ENCODE measurements at regions not wholly inside any gene's neighbourhood (a gene's known extent, or its start where the extent isn't known, plus 50 kb on each side); places are given as distances from the start of the nearest gene placed in this dataset.

- no peak for DNase-seq
These were observed 219.0 kb upstream of the ONECUT1 start for GRCh38 chr15:53009093-53009492.

GRCh38 chr15:53000409-53000808 lies 210.3 kb upstream of the ONECUT1 start:
- no peak for DNase-seq

- DNase-seq = no peak
These were observed 207.0 kb upstream of the ONECUT1 start for GRCh38 chr15:52997123-52997522.

GRCh38 chr15:52994290-52994689 lies 204.2 kb upstream of the ONECUT1 start:
- DNase-seq = no peak

- DNase-seq = no peak
These were observed 194.4 kb upstream of the ONECUT1 start for GRCh38 chr15:52984507-52984906.

GRCh38 chr15:52980446-52980845 lies 190.3 kb upstream of the ONECUT1 start:
- no peak for DNase-seq

- DNase-seq = no peak
These were observed 186.5 kb upstream of the ONECUT1 start for GRCh38 chr15:52976516-52977075.

- no peak for DNase-seq
These were observed 185.9 kb upstream of the ONECUT1 start for GRCh38 chr15:52975941-52976449.

GRCh38 chr15:52963865-52964264 lies 173.7 kb upstream of the ONECUT1 start:
- no peak for DNase-seq

- DNase-seq = no peak
These were observed 170.1 kb upstream of the ONECUT1 start for GRCh38 chr15:52960283-52960682.

- no peak for DNase-seq
These were observed 153.6 kb upstream of the ONECUT1 start for GRCh38 chr15:52943746-52944145.

- DNase-seq = no peak
These were observed 146.4 kb upstream of the ONECUT1 start for GRCh38 chr15:52936489-52936888.

- DNase-seq = no peak
These were observed 135.0 kb upstream of the ONECUT1 start for GRCh38 chr15:52925130-52925529.

- no peak for DNase-seq
These were observed 134.5 kb upstream of the ONECUT1 start for GRCh38 chr15:52924630-52925029.

- no peak for DNase-seq
These were observed 133.5 kb upstream of the ONECUT1 start for GRCh38 chr15:52923626-52924025.

GRCh38 chr15:52922871-52923270 lies 132.7 kb upstream of the ONECUT1 start:
- no peak for DNase-seq

GRCh38 chr15:52912172-52912571 lies 122.0 kb upstream of the ONECUT1 start:
- no peak for DNase-seq

- DNase-seq = no peak
These were observed 103.2 kb upstream of the ONECUT1 start for GRCh38 chr15:52893338-52893737.

GRCh38 chr15:52879904-52880303 lies 89.8 kb upstream of the ONECUT1 start:
- no peak for DNase-seq

GRCh38 chr15:52879145-52879544 lies 89.0 kb upstream of the ONECUT1 start:
- DNase-seq = no peak

GRCh38 chr15:52876991-52877663 lies 87.0 kb upstream of the ONECUT1 start:
- DNase-seq = no peak

GRCh38 chr15:52872036-52872818 lies 82.1 kb upstream of the ONECUT1 start:
- DNase-seq = no peak

GRCh38 chr15:52870015-52870414 lies 79.9 kb upstream of the ONECUT1 start:
- no peak for DNase-seq

GRCh38 chr15:52866698-52867097 lies 76.6 kb upstream of the ONECUT1 start:
- DNase-seq = no peak

All from hippocampal formation (tissue), 2 donors.